Bronchial epithelial cell (primary cell): ENCODE measurements at regions not wholly inside any gene's neighbourhood (a gene's known extent, or its start where the extent isn't known, plus 50 kb on each side); places are given as distances from the start of the nearest gene placed in this dataset.

Experiments
- DNase-seq: peaks from one replicate; pipeline ENCODE4 v3.0.0-alpha.2; 2010; ENCODE audit warnings: low read depth
- FAIRE-seq: peaks from 2 replicates; lab custom pipeline; 2011; peaks lifted over from hg19 to GRCh38; lab: Jason Lieb, UNC
- H3K27me3 ChIP-seq: 2 replicates; pipeline ENCODE4 v1.5.1; 2011; ENCODE audit warnings: low read length; ENCODE audit not compliant: control insufficient read depth, insufficient read depth
- H3K36me3 ChIP-seq: 2 replicates; pipeline ENCODE4 v1.5.1; 2011; ENCODE audit warnings: low read length; ENCODE audit not compliant: control insufficient read depth, insufficient read depth
- H3K4me3 ChIP-seq: 2 replicates; pipeline ENCODE4 v1.5.1; 2011; ENCODE audit warnings: mild to moderate bottlenecking, low read depth, low read length, control low read depth
- CTCF ChIP-seq: IDR thresholded peaks from 2 replicates; pipeline ENCODE4 v1.5.1; 2011; ENCODE audit warnings: mild to moderate bottlenecking, moderate library complexity, low read length, control low read depth, inconsistent platforms; ENCODE audit not compliant: insufficient read depth, severe bottlenecking

GRCh38 chr4:29927895-29928294, 792.3 kb upstream of the PCDH7 start:
- FAIRE-seq (no peak), DNase-seq (no peak)
- no peaks in the 10 kb centered on the region for H3K36me3 ChIP-seq
- H3K27me3 ChIP-seq: no peaks in the 10 kb centered on the region
- TF ChIP-seq CTCF: no peak
- H3K4me3 ChIP-seq: no peak overlapping the region

GRCh38 chr4:29948451-29948850, 771.7 kb upstream of the PCDH7 start:
- Histone ChIP-seq H3K4me3 (no peak overlapping the region), H3K36me3 (no peaks in the 10 kb centered on the region), H3K27me3 (no peaks in the 10 kb centered on the region)
- no peak for TF ChIP-seq CTCF
- DNase-seq (no peak), FAIRE-seq (no peak)

GRCh38 chr4:29948858-29949257, 771.3 kb upstream of the PCDH7 start:
- no peaks in the 10 kb centered on the region for H3K36me3 ChIP-seq
- no peak for TF ChIP-seq CTCF
- H3K27me3 ChIP-seq: no peaks in the 10 kb centered on the region
- H3K4me3 ChIP-seq: no peak overlapping the region
- peak; percentile 29 for DNase-seq
- no peak for FAIRE-seq

GRCh38 chr4:29966386-29966785, 753.8 kb upstream of the PCDH7 start:
- FAIRE-seq (no peak), DNase-seq (no peak)
- TF ChIP-seq CTCF: no peak
- Histone ChIP-seq H3K36me3 (no peaks in the 10 kb centered on the region), H3K4me3 (no peak overlapping the region), H3K27me3 (no peaks in the 10 kb centered on the region)

- Histone ChIP-seq H3K4me3 (no peak overlapping the region), H3K36me3 (no peaks in the 10 kb centered on the region), H3K27me3 (no peaks in the 10 kb centered on the region)
- TF ChIP-seq CTCF: peak; percentile 45
- no peak for FAIRE-seq
- DNase-seq: peak; percentile 41
Measured at GRCh38 chr4:29970626-29971025, 749.5 kb upstream of the PCDH7 start.

GRCh38 chr4:29972121-29972520, 748.0 kb upstream of the PCDH7 start:
- Histone ChIP-seq H3K4me3 (no peak overlapping the region), H3K36me3 (no peaks in the 10 kb centered on the region), H3K27me3 (no peaks in the 10 kb centered on the region)
- TF ChIP-seq CTCF: no peak
- no peak for FAIRE-seq
- peak; percentile 2 for DNase-seq
